Naive thymus-derived CD4-positive, alpha-beta T cell (primary cell): ENCODE measurements at regions not wholly inside any gene's neighbourhood (a gene's known extent, or its start where the extent isn't known, plus 50 kb on each side); places are given as distances from the start of the nearest gene placed in this dataset.

Experiments
- ATAC-seq: fragments of 150-1000 bp; cut with Tn5 transposase; 2 replicates; pipeline ENCODE4 v1.10.0; 2021; ENCODE audit warnings: mild to moderate bottlenecking, moderate library complexity
- CTCF ChIA-PET: fragments of 350-600 bp; sonication (Branson Sonifier 250); formaldehyde crosslinking; loops from one replicate; lab custom pipeline; 2021; ENCODE audit warnings: antibody characterized with exemption; lab: Charles Lee
- POLR2A ChIA-PET: fragments of 350-600 bp; sonication (Branson Sonifier 250); formaldehyde crosslinking; loops from one replicate; lab custom pipeline; 2021; ENCODE audit warnings: antibody characterized with exemption, inconsistent platforms; lab: Charles Lee
- DNase-seq, 9 donors: peaks; one replicate each; pipeline versions ENCODE4 v3.0.0 to v3.0.0-alpha.2; 2020 to 2022; ENCODE audit warnings: mixed read lengths in 1 of 9
- H3K27ac ChIP-seq: one replicate; pipeline ENCODE4 v1.7.0; 2013; ENCODE audit warnings: mild to moderate bottlenecking, low read depth, low read length, moderate library complexity
- H3K27me3 ChIP-seq, 2 donors: one replicate each; pipeline ENCODE4 v1.7.0; 2013; ENCODE audit warnings: low read length in 2 of 2, mild to moderate bottlenecking in 2 of 2, moderate library complexity in 2 of 2; ENCODE audit not compliant: control insufficient read depth in 2 of 2, insufficient read depth in 2 of 2
- H3K36me3 ChIP-seq, 3 experiments: 1 replicate in 2 of 3; 2 replicates in 1 of 3; pipeline ENCODE4 v1.7.0; 2013; ENCODE audit warnings: low read length in 3 of 3, mild to moderate bottlenecking in 3 of 3, moderate library complexity in 1 of 3; ENCODE audit not compliant: insufficient read depth in 3 of 3, control insufficient read depth in 2 of 3
- H3K4me1 ChIP-seq, 2 donors: one replicate each; pipeline ENCODE4 v1.7.0; 2013; ENCODE audit warnings: low read length in 2 of 2, mild to moderate bottlenecking in 2 of 2, moderate library complexity in 1 of 2; ENCODE audit not compliant: control insufficient read depth in 2 of 2, insufficient read depth in 2 of 2
- H3K4me3 ChIP-seq: 2 replicates; pipeline ENCODE4 v1.7.0; 2013; ENCODE audit warnings: mild to moderate bottlenecking, low read length
- H3K9me3 ChIP-seq, 3 experiments: 1 replicate in 2 of 3; 2 replicates in 1 of 3; pipeline ENCODE4 v1.7.0; 2013; ENCODE audit warnings: low read length in 3 of 3; ENCODE audit not compliant: control insufficient read depth in 2 of 3
- H3K27ac Mint-ChIP-seq, 9 donors: one replicate each; pipeline ENCODE4 v1.8.0; 2020 to 2022; ENCODE audit warnings: mixed read lengths in 9 of 9, mild to moderate bottlenecking in 8 of 9, moderate library complexity in 5 of 9, inconsistent platforms in 2 of 9
- H3K27me3 Mint-ChIP-seq, 5 donors: one replicate each; pipeline ENCODE4 v1.8.0; 2021 to 2022; ENCODE audit warnings: mixed read lengths in 5 of 5, mild to moderate bottlenecking in 1 of 5
- H3K36me3 Mint-ChIP-seq, 5 donors: one replicate each; pipeline ENCODE4 v1.8.0; 2020 to 2022; ENCODE audit warnings: mixed read lengths in 5 of 5, mild to moderate bottlenecking in 3 of 5, inconsistent platforms in 1 of 5
- H3K4me1 Mint-ChIP-seq, 7 donors: one replicate each; pipeline ENCODE4 v1.8.0; 2020 to 2022; ENCODE audit warnings: mixed read lengths in 7 of 7, mild to moderate bottlenecking in 3 of 7, inconsistent platforms in 1 of 7
- H3K4me3 Mint-ChIP-seq, 10 donors: one replicate each; pipeline ENCODE4 v1.8.0; 2020 to 2022; ENCODE audit warnings: mild to moderate bottlenecking in 10 of 10, mixed read lengths in 10 of 10, moderate library complexity in 6 of 10, inconsistent platforms in 2 of 10
- H3K9me3 Mint-ChIP-seq, 11 donors: one replicate each; pipeline ENCODE4 v1.8.0; 2020 to 2022; ENCODE audit warnings: mixed read lengths in 11 of 11, mild to moderate bottlenecking in 4 of 11, inconsistent platforms in 1 of 11, moderate library complexity in 1 of 11
- intact Hi-C, 2 donors: fragments of 100-400 bp; cut with micrococcal nuclease; formaldehyde crosslinking; loops; one replicate each; pipeline ENCODE4 v1.15.1; 2023

DNA sequence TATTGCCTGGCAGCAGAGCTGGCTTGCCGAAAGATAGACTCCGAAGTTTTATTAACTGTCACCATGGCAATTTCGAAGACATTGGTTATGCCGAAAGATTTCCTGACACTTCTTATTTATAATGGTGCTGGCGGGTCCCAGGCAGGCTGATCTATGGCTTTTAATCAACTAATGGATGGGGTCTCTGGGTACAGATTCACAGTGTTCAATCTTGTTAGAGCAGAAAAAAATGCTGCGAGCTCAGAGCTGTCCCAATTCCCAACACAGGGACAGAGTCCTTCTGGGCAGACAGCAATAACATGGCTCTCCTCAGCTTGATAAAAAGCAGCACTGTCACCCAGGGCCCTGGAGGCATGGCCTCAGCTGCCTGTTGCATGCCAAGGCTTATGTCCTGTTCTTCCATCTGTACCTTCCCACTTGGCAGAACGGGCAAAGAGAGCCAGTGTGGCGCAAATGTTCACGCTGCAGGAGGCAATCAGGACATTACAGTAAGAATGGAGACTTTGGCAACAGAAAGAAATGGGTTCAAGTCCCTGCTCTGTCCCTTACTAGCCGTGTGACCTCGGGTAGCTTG lies 228.2 kb upstream of the PWP1 start:
- Histone ChIP-seq H3K27ac (no peak overlapping the region), H3K36me3 (no peaks in the 10 kb centered on the region), H3K4me3 (no peak overlapping the region), H3K27me3 (no peaks in the 10 kb centered on the region), H3K9me3 (peaks cover 0 to 7% (median 0%) of the 10 kb centered on the region in 3 experiments), H3K4me1 (no peaks in the 10 kb centered on the region)
- Mint-ChIP-seq H3K27me3 (no peaks in the 10 kb centered on the region), H3K36me3 (peaks cover 0 to 19% (median 5%) of the 10 kb centered on the region in 5 donors), H3K4me3 (no peak overlapping the region), H3K4me1 (peaks cover 4 to 18% (median 13%) of the 10 kb centered on the region in 7 donors), H3K9me3 (peaks cover 0 to 15% (median 4%) of the 10 kb centered on the region in 11 donors), H3K27ac (no peak overlapping the region)
- ChIA-PET POLR2A (no interaction called here), CTCF (no interaction called here)
- no peak for DNase-seq
- intact Hi-C loops: no loop called here
- no peak for ATAC-seq

DNA sequence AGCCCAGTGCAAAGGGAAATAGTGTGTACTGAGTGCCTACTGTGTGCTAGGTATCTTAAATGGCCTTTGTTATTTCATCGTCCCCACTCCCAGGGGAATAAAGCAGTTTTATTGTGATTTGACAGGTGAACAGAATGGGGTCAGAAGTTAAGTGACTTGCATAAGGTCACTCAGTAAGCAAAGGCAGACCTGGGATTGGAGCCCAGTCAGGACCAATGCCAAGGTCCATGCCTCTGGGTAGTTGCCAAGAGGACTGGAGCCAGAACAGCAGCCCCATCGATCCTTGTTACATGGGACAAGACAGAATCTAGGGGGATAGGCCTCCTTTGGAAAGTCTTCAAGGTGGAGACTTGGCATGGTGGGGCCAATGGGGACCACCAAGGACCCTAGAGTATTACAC lies 227.4 kb upstream of the PWP1 start:
- H3K27me3 Mint-ChIP-seq: no peaks in the 10 kb centered on the region
- CTCF ChIA-PET: no interaction called here

DNA sequence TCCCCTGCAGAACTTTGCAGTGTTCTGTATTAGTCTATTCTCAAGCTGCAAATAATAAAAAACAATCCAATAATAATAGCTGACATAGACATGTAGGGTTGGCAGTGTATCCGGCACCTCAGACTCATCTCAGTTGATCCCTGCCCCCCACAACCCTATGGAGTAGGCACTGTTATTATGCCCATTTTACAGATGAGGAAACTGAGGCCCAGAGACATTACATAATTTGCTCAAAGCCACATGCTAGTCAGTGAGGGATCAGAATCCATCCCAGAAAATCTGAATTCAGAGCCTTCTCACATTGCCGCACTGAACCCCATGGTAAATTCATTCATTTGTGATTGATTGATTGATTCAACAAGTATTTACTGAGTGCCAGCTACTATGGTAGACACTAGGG lies 226.6 kb upstream of the PWP1 start:
- intact Hi-C loops: no loop called here
- no peaks in the 10 kb centered on the region for H3K27me3 Mint-ChIP-seq
- H3K4me3 ChIP-seq: no peak overlapping the region
- peaks cover 4 to 14% (median 9%) of the 10 kb centered on the region in 7 donors for H3K4me1 Mint-ChIP-seq
- DNase-seq (no peak), ATAC-seq (no peak)
- H3K36me3 ChIP-seq: no peaks in the 10 kb centered on the region
- no peak overlapping the region for H3K4me3 Mint-ChIP-seq
- POLR2A ChIA-PET: no interaction called here
- no peak overlapping the region for H3K27ac ChIP-seq
- H3K36me3 Mint-ChIP-seq: peaks cover 0 to 12% (median 0%) of the 10 kb centered on the region in 5 donors
- H3K27ac Mint-ChIP-seq: peak overlapping the region in 1 of 9 donors; percentile 14
- H3K27me3 ChIP-seq: no peaks in the 10 kb centered on the region
- no peaks in the 10 kb centered on the region for H3K9me3 ChIP-seq
- no peaks in the 10 kb centered on the region for H3K4me1 ChIP-seq
- CTCF ChIA-PET: no interaction called here
- H3K9me3 Mint-ChIP-seq: peaks cover 0 to under 1% (median 0%) of the 10 kb centered on the region in 11 donors

More for the DNA sequence above, 227.4 kb upstream of the PWP1 start:
- Mint-ChIP-seq H3K9me3 (peaks cover 0 to 8% (median 0%) of the 10 kb centered on the region in 11 donors), H3K27ac (no peak overlapping the region), H3K4me3 (no peak overlapping the region), H3K36me3 (peaks cover 0 to 12% (median 0%) of the 10 kb centered on the region in 5 donors), H3K4me1 (peaks cover 4 to 16% (median 12%) of the 10 kb centered on the region in 7 donors)
- no peaks in the 10 kb centered on the region for H3K4me1 ChIP-seq
- no peaks in the 10 kb centered on the region for H3K27me3 ChIP-seq
- no peaks in the 10 kb centered on the region for H3K36me3 ChIP-seq
- H3K9me3 ChIP-seq: peaks cover 0 to 2% (median 0%) of the 10 kb centered on the region in 3 experiments
- POLR2A ChIA-PET: no interaction called here
- ATAC-seq (no peak), DNase-seq (no peak)
- intact Hi-C loops: no loop called here
- no peak overlapping the region for H3K4me3 ChIP-seq
- H3K27ac ChIP-seq: no peak overlapping the region

DNA sequence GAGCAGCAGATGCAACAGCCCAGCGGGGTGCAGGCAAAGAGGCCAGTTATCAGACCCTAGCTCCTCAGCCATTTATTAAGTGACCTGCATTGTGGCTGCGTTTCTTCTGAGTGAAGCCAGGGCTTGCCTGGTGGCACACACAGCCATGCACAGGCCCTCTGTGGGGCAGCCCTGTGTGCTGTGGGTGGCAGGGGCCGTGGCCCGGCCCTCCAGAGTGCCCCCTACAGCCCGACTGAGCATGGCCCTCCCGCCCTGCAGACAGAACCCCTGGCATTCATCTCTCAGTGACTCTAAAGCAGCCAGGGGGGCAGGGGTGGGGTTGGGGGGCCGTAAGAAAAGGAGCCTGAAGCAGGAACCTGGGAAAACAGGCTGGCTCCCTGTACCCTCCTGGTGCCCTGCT lies 226.0 kb upstream of the PWP1 start:
- POLR2A ChIA-PET: interaction anchor here (0.6 kb wide), 1 partner anchor 399 kb away, joined by 4 read pairs; no protein-coding TSS in a partner anchor
- no peak for ATAC-seq

DNA sequence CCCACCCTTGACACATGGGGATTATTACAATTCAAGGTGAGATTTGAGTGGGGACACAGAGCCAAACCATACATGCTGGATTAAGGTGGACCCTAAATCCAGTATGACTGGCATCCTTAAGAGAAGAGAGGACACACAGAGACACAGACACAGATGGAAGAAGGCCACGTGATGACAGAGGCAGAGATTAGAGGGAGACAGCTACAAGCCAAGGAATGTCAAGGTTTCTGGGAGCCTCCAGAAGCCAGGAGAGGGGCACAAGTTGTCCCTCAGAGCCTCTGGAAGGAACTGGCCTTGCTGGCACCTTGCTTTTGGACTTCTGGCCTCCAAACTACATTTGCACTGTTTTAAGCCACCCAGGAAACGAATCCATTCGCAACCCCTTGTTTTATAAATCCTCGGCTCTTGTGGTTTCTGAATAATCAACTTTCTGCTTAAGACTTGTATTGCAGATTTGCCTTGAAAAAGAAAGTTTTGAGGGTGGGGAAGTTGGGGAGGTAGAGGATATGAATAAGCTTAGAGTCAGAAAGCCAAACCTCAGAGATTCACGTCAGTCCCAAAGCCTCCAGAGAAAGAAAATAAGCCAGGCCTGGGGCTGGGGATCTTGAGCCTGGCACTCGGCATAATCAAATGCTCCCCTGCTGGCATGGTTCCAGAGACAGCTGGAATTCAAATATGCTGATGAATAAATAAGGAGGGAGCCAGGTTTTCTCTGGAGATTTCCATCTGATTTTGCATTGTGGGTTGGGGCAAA lies 224.2 kb upstream of the PWP1 start:
- Mint-ChIP-seq H3K27ac (no peak overlapping the region), H3K36me3 (peaks cover 0 to 8% (median 0%) of the 10 kb centered on the region in 5 donors), H3K4me3 (no peak overlapping the region), H3K9me3 (no peaks in the 10 kb centered on the region), H3K4me1 (peaks cover 8 to 24% (median 15%) of the 10 kb centered on the region in 7 donors), H3K27me3 (no peaks in the 10 kb centered on the region)
- Histone ChIP-seq H3K27me3 (no peaks in the 10 kb centered on the region), H3K36me3 (no peaks in the 10 kb centered on the region), H3K27ac (no peak overlapping the region), H3K9me3 (no peaks in the 10 kb centered on the region), H3K4me1 (no peaks in the 10 kb centered on the region), H3K4me3 (no peak overlapping the region)
- POLR2A ChIA-PET: no interaction called here
- intact Hi-C loops: no loop called here
- ATAC-seq (no peak), DNase-seq (no peak)
- CTCF ChIA-PET: no interaction called here

More for the DNA sequence above, 226.0 kb upstream of the PWP1 start:
- Histone ChIP-seq H3K27ac (no peak overlapping the region), H3K4me3 (no peak overlapping the region), H3K4me1 (no peaks in the 10 kb centered on the region), H3K27me3 (no peaks in the 10 kb centered on the region), H3K36me3 (no peaks in the 10 kb centered on the region), H3K9me3 (no peaks in the 10 kb centered on the region)
- H3K4me3 Mint-ChIP-seq: no peak overlapping the region
- H3K27ac Mint-ChIP-seq: peak overlapping the region in 1 of 9 donors; percentile 14
- intact Hi-C loops: no loop called here
- no peaks in the 10 kb centered on the region for H3K9me3 Mint-ChIP-seq
- no peaks in the 10 kb centered on the region for H3K27me3 Mint-ChIP-seq
- no peak for DNase-seq
- peaks cover 0 to 12% (median 0%) of the 10 kb centered on the region in 5 donors for H3K36me3 Mint-ChIP-seq
- peaks cover 4 to 17% (median 9%) of the 10 kb centered on the region in 7 donors for H3K4me1 Mint-ChIP-seq
- CTCF ChIA-PET: no interaction called here

DNA sequence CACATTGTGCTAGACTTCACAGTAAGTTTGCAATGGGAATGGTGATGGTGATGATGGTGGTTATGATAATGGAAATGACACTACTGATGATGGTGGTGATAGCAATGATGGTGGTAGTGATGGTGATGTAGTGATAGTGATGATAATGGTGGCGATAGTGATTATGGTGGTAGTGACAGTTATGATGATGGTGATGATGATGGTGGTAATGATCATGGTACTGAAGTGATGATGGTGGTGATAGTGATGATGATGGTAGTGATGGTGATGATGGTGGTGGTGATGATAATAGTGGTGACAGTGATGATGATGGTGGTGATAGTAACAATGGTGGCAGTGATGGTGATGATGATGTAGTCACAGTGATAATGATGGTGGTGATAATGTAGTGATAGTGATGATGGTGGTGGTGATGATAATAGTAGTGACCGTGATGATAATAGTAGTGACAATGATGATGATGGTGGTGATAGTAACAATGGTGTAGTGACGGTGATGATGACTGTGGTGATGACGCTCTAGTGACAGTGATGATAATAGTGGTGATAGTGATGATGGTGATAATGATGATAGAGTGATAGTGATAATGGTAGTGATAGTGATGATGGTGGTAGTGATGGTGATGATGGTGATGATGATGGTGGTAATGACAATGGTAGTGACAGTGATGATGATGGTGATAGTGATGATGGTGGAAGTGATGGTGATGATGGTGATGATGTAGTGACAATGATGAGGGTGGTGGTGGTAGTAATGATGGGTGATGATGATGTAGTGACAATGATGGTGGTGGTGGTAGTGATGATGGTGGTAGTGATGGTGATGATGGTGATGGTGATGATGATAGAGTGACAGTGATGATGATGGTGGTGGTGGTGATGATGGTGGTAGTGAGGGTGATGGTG lies 222.9 kb upstream of the PWP1 start:
- Mint-ChIP-seq H3K27me3 (no peaks in the 10 kb centered on the region), H3K27ac (no peak overlapping the region), H3K9me3 (no peaks in the 10 kb centered on the region), H3K36me3 (peaks cover 0 to 8% (median 0%) of the 10 kb centered on the region in 5 donors), H3K4me3 (no peak overlapping the region), H3K4me1 (peaks cover 8 to 27% (median 20%) of the 10 kb centered on the region in 7 donors)
- ChIA-PET POLR2A (no interaction called here), CTCF (no interaction called here)
- DNase-seq: no peak
- intact Hi-C loops: no loop called here
- H3K9me3 ChIP-seq: no peaks in the 10 kb centered on the region
- no peaks in the 10 kb centered on the region for H3K27me3 ChIP-seq
- H3K36me3 ChIP-seq: no peaks in the 10 kb centered on the region
- H3K4me3 ChIP-seq: no peak overlapping the region
- no peak for ATAC-seq
- H3K4me1 ChIP-seq: no peaks in the 10 kb centered on the region
- H3K27ac ChIP-seq: no peak overlapping the region
